WTC11 (cell line): ENCODE measurements at regions not wholly inside any gene's neighbourhood (a gene's known extent, or its start where the extent isn't known, plus 50 kb on each side); places are given as distances from the start of the nearest gene placed in this dataset.

Source experiments
- ATAC-seq: fragments of 200-7000 bp; cut with Tn5 transposase; 2 replicates; pipeline ENCODE4 v1.10.0; 2021; ENCODE audit warnings: mild to moderate bottlenecking, moderate library complexity
- CTCF ChIA-PET: fragments of 300-600 bp; sonication (Branson Sonifier 250); formaldehyde crosslinking; loops from one replicate; lab custom pipeline; 2021; ENCODE audit warnings: antibody characterized with exemption; lab: Charles Lee
- POLR2A ChIA-PET: fragments of 350-600 bp; sonication (Branson Sonifier 250); formaldehyde crosslinking; loops from one replicate; lab custom pipeline; 2021; ENCODE audit warnings: antibody characterized with exemption; lab: Charles Lee
- DNase-seq: peaks from one replicate; pipeline ENCODE4 v3.0.0; 2021; ENCODE audit warnings: low spot score
- H3K27ac Mint-ChIP-seq: 2 replicates; pipeline ENCODE4 v1.8.0; 2021; ENCODE audit warnings: mixed read lengths
- H3K27me3 Mint-ChIP-seq: 2 replicates; pipeline ENCODE4 v1.8.0; 2021; ENCODE audit warnings: low read depth, mild to moderate bottlenecking, moderate library complexity, mixed read lengths
- H3K36me3 Mint-ChIP-seq: 2 replicates; pipeline ENCODE4 v1.8.0; 2021; ENCODE audit warnings: mixed read lengths
- H3K4me1 Mint-ChIP-seq: 2 replicates; pipeline ENCODE4 v1.8.0; 2022; ENCODE audit warnings: mixed read lengths
- H3K4me3 Mint-ChIP-seq: 2 replicates; pipeline ENCODE4 v1.8.0; 2021; ENCODE audit warnings: mild to moderate bottlenecking, moderate library complexity, mixed read lengths
- H3K9me3 Mint-ChIP-seq: 2 replicates; pipeline ENCODE4 v1.8.0; 2021; ENCODE audit warnings: mixed read lengths
- CBFB ChIP-seq: sonication (generic); formaldehyde crosslinking; IDR thresholded peaks from 2 replicates; pipeline ENCODE4 v1.8.1; 2022; ENCODE audit warnings: mild to moderate bottlenecking, low read depth, missing genetic modification reagents
- GABPB1 ChIP-seq: sonication (generic); formaldehyde crosslinking; IDR thresholded peaks from 2 replicates; pipeline ENCODE4 v1.8.1; 2023; ENCODE audit warnings: mild to moderate bottlenecking, missing genetic modification reagents
- GRHL2 ChIP-seq: fragments of 250-450 bp; sonication (Bioruptor Pico); IDR thresholded peaks from 2 replicates; pipeline ENCODE4 v1.8.0; 2022; ENCODE audit warnings: mild to moderate bottlenecking, moderate library complexity; ENCODE audit not compliant: insufficient replicate concordance, severe bottlenecking
- GTF2I ChIP-seq: fragments of 250-450 bp; sonication (Bioruptor Pico); conservative IDR thresholded peaks from 2 replicates; pipeline ENCODE4 v1.4.0; 2021; ENCODE audit warnings: mild to moderate bottlenecking
- MXD4 ChIP-seq: fragments of 250-450 bp; sonication (Bioruptor Pico); IDR thresholded peaks from 2 replicates; pipeline ENCODE4 v1.8.0; 2021; ENCODE audit warnings: mild to moderate bottlenecking, moderate library complexity, borderline replicate concordance
- SOX15 ChIP-seq: fragments of 250-450 bp; sonication (Bioruptor Pico); IDR thresholded peaks from 2 replicates; pipeline ENCODE4 v1.9.0; 2021; ENCODE audit warnings: mild to moderate bottlenecking
- TEAD1 ChIP-seq: sonication (generic); formaldehyde crosslinking; IDR thresholded peaks from 2 replicates; pipeline ENCODE4 v1.8.0; 2022; ENCODE audit warnings: mild to moderate bottlenecking, missing genetic modification reagents
- ZNF263 ChIP-seq: sonication (generic); formaldehyde crosslinking; IDR thresholded peaks from 2 replicates; pipeline ENCODE4 v1.8.1; 2022; ENCODE audit warnings: low read depth, mild to moderate bottlenecking, moderate library complexity, missing genetic modification reagents
- ZNF317 ChIP-seq: sonication (generic); formaldehyde crosslinking; IDR thresholded peaks from 2 replicates; pipeline ENCODE4 v1.8.1; 2023; ENCODE audit warnings: low read depth, mild to moderate bottlenecking, moderate library complexity, missing genetic modification reagents, borderline replicate concordance
- ZNF423 ChIP-seq: fragments of 250-450 bp; sonication (Bioruptor Pico); IDR thresholded peaks from 2 replicates; pipeline ENCODE4 v2.1.2; 2022; ENCODE audit warnings: mild to moderate bottlenecking, moderate library complexity
- TF ChIP-seq, protein P1 (sequence below): sonication (generic); formaldehyde crosslinking; conservative IDR thresholded peaks from 2 replicates; pipeline ENCODE4 v1.8.1; 2023; ENCODE audit warnings: mild to moderate bottlenecking, low read depth, missing genetic modification reagents, moderate library complexity
- TF ChIP-seq, protein P2 (sequence below): sonication (generic); formaldehyde crosslinking; IDR thresholded peaks from 2 replicates; pipeline ENCODE4 v1.8.1; 2022; ENCODE audit warnings: low read depth, missing genetic modification reagents, borderline replicate concordance
- TF ChIP-seq, protein P3 (sequence below): sonication (generic); formaldehyde crosslinking; IDR thresholded peaks from 2 replicates; pipeline ENCODE4 v1.8.1; 2023; ENCODE audit warnings: mild to moderate bottlenecking, missing genetic modification reagents, borderline replicate concordance
- TF ChIP-seq, protein P4 (sequence below): sonication (generic); formaldehyde crosslinking; IDR thresholded peaks from 2 replicates; pipeline ENCODE4 v1.8.0; 2023; ENCODE audit warnings: missing genetic modification reagents, mild to moderate bottlenecking, borderline replicate concordance
- TF ChIP-seq, protein P5 (sequence below): sonication (generic); formaldehyde crosslinking; IDR thresholded peaks from 2 replicates; pipeline ENCODE4 v1.8.1; 2022; ENCODE audit warnings: mild to moderate bottlenecking, moderate library complexity, missing genetic modification reagents

DNA sequence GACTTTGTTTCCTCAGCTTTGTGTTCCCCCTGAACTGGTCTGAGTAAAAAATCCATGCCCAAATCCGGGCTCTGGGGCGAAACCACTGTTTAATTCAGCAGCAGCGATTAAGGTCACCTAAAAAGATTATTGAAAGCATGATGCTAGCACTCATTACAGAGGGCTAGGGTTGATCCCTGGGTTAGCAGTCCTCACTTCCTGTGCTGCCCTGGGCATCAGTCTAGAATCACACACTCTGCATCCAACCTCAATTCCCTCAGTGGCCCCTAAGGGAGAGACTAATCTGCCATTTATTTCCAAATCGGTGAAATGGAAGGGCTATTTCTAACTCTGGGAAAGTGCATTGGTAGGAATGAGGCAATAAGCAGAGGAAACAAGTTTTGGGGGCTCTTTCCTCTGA is 107.2 kb downstream of the BTG1 start:
- H3K9me3 Mint-ChIP-seq = no peaks in the 10 kb centered on the region
- POLR2A ChIA-PET = no interaction called here
- ATAC-seq (peak; percentile 56; the same call in 1 of the 2 replicates), DNase-seq (no peak)
- H3K27me3 Mint-ChIP-seq = no peaks in the 10 kb centered on the region
- peaks cover 53% of the 10 kb centered on the region for H3K4me1 Mint-ChIP-seq
- H3K4me3 Mint-ChIP-seq = no peak overlapping the region
- TF ChIP-seq ZNF317 (CRISPR knock-in tag) (no peak), MXD4 (no peak), GABPB1 (CRISPR knock-in tag) (no peak), GRHL2 (CRISPR knock-in tag) (no peak), ZNF263 (CRISPR knock-in tag) (no peak), SOX15 (CRISPR knock-in tag) (no peak), CBFB (no peak), TEAD1 (CRISPR knock-in tag) (no peak), GTF2I (CRISPR knock-in tag) (no peak), ZNF423 (CRISPR knock-in tag) (no peak)
- TF ChIP-seq, protein P1, sequence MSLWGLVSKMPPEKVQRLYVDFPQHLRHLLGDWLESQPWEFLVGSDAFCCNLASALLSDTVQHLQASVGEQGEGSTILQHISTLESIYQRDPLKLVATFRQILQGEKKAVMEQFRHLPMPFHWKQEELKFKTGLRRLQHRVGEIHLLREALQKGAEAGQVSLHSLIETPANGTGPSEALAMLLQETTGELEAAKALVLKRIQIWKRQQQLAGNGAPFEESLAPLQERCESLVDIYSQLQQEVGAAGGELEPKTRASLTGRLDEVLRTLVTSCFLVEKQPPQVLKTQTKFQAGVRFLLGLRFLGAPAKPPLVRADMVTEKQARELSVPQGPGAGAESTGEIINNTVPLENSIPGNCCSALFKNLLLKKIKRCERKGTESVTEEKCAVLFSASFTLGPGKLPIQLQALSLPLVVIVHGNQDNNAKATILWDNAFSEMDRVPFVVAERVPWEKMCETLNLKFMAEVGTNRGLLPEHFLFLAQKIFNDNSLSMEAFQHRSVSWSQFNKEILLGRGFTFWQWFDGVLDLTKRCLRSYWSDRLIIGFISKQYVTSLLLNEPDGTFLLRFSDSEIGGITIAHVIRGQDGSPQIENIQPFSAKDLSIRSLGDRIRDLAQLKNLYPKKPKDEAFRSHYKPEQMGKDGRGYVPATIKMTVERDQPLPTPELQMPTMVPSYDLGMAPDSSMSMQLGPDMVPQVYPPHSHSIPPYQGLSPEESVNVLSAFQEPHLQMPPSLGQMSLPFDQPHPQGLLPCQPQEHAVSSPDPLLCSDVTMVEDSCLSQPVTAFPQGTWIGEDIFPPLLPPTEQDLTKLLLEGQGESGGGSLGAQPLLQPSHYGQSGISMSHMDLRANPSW (CRISPR knock-in tag) = no peak
- TF ChIP-seq, protein P2, sequence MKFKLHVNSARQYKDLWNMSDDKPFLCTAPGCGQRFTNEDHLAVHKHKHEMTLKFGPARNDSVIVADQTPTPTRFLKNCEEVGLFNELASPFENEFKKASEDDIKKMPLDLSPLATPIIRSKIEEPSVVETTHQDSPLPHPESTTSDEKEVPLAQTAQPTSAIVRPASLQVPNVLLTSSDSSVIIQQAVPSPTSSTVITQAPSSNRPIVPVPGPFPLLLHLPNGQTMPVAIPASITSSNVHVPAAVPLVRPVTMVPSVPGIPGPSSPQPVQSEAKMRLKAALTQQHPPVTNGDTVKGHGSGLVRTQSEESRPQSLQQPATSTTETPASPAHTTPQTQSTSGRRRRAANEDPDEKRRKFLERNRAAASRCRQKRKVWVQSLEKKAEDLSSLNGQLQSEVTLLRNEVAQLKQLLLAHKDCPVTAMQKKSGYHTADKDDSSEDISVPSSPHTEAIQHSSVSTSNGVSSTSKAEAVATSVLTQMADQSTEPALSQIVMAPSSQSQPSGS (CRISPR knock-in tag) = no peak
- TF ChIP-seq, protein P3, sequence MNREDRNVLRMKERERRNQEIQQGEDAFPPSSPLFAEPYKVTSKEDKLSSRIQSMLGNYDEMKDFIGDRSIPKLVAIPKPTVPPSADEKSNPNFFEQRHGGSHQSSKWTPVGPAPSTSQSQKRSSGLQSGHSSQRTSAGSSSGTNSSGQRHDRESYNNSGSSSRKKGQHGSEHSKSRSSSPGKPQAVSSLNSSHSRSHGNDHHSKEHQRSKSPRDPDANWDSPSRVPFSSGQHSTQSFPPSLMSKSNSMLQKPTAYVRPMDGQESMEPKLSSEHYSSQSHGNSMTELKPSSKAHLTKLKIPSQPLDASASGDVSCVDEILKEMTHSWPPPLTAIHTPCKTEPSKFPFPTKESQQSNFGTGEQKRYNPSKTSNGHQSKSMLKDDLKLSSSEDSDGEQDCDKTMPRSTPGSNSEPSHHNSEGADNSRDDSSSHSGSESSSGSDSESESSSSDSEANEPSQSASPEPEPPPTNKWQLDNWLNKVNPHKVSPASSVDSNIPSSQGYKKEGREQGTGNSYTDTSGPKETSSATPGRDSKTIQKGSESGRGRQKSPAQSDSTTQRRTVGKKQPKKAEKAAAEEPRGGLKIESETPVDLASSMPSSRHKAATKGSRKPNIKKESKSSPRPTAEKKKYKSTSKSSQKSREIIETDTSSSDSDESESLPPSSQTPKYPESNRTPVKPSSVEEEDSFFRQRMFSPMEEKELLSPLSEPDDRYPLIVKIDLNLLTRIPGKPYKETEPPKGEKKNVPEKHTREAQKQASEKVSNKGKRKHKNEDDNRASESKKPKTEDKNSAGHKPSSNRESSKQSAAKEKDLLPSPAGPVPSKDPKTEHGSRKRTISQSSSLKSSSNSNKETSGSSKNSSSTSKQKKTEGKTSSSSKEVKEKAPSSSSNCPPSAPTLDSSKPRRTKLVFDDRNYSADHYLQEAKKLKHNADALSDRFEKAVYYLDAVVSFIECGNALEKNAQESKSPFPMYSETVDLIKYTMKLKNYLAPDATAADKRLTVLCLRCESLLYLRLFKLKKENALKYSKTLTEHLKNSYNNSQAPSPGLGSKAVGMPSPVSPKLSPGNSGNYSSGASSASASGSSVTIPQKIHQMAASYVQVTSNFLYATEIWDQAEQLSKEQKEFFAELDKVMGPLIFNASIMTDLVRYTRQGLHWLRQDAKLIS = no peak
- TF ChIP-seq, protein P4, sequence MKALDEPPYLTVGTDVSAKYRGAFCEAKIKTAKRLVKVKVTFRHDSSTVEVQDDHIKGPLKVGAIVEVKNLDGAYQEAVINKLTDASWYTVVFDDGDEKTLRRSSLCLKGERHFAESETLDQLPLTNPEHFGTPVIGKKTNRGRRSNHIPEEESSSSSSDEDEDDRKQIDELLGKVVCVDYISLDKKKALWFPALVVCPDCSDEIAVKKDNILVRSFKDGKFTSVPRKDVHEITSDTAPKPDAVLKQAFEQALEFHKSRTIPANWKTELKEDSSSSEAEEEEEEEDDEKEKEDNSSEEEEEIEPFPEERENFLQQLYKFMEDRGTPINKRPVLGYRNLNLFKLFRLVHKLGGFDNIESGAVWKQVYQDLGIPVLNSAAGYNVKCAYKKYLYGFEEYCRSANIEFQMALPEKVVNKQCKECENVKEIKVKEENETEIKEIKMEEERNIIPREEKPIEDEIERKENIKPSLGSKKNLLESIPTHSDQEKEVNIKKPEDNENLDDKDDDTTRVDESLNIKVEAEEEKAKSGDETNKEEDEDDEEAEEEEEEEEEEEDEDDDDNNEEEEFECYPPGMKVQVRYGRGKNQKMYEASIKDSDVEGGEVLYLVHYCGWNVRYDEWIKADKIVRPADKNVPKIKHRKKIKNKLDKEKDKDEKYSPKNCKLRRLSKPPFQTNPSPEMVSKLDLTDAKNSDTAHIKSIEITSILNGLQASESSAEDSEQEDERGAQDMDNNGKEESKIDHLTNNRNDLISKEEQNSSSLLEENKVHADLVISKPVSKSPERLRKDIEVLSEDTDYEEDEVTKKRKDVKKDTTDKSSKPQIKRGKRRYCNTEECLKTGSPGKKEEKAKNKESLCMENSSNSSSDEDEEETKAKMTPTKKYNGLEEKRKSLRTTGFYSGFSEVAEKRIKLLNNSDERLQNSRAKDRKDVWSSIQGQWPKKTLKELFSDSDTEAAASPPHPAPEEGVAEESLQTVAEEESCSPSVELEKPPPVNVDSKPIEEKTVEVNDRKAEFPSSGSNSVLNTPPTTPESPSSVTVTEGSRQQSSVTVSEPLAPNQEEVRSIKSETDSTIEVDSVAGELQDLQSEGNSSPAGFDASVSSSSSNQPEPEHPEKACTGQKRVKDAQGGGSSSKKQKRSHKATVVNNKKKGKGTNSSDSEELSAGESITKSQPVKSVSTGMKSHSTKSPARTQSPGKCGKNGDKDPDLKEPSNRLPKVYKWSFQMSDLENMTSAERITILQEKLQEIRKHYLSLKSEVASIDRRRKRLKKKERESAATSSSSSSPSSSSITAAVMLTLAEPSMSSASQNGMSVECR (CRISPR knock-in tag) = no peak
- TF ChIP-seq, protein P5, sequence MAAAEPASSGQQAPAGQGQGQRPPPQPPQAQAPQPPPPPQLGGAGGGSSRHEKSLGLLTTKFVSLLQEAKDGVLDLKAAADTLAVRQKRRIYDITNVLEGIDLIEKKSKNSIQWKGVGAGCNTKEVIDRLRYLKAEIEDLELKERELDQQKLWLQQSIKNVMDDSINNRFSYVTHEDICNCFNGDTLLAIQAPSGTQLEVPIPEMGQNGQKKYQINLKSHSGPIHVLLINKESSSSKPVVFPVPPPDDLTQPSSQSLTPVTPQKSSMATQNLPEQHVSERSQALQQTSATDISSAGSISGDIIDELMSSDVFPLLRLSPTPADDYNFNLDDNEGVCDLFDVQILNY = no peak
- CTCF ChIA-PET = no interaction called here
- no peaks in the 10 kb centered on the region for H3K36me3 Mint-ChIP-seq
- peak overlapping the region; percentile 80; the same call in 1 of the 2 replicates for H3K27ac Mint-ChIP-seq
